Right cardiac atrium (tissue), 5 donors: ENCODE measurements at regions not wholly inside any gene's neighbourhood (a gene's known extent, or its start where the extent isn't known, plus 50 kb on each side); places are given as distances from the start of the nearest gene placed in this dataset.
"Not testable (repeated sequence)": the region's sequence is repeated elsewhere in the genome, so short reads cannot be mapped to it uniquely, and the experiment has no call there.

Source experiments
- ATAC-seq, 2 donors: fragments of 200-7000 bp; cut with Tn5 transposase; one replicate each; pipeline versions ENCODE4 v1.8.0 to v1.9.1; 2020; ENCODE audit warnings: moderate library complexity in 2 of 2, mild to moderate bottlenecking in 1 of 2
- DNase-seq, 3 donors: peaks; one replicate each; pipeline ENCODE4 v3.0.0-alpha.2; 2020
- H3K27ac ChIP-seq: one replicate; pipeline ENCODE4 v1.5.1; 2013; ENCODE audit warnings: mild to moderate bottlenecking, low read length, control low read depth, moderate library complexity
- H3K27me3 ChIP-seq: one replicate; pipeline ENCODE4 v1.6.1; 2013; ENCODE audit not compliant: control insufficient read depth, insufficient read depth
- H3K4me1 ChIP-seq: one replicate; pipeline ENCODE4 v1.6.1; 2013; ENCODE audit warnings: low read length; ENCODE audit not compliant: control insufficient read depth, insufficient read depth
- H3K4me3 ChIP-seq: one replicate; pipeline ENCODE4 v1.5.1; 2013; ENCODE audit warnings: low read length, control low read depth
- H3K9me3 ChIP-seq: one replicate; pipeline ENCODE4 v1.6.1; 2013; ENCODE audit warnings: low read length; ENCODE audit not compliant: control insufficient read depth
- WGBS: extraction: QIAGEN DNeasy Blood & Tissue Kit; methylation state at CpG from one replicate; pipeline ENCODE4 v1.1.7; 2013; 5-methylcytosine and 5-hydroxymethylcytosine counted together
- intact Hi-C, 4 donors: fragments of 100-400 bp; cut with DNase I; formaldehyde crosslinking; loops; one replicate each; pipeline versions ENCODE4 v1.11.0 to v1.14.0; 2022 to 2023
- donor health status: healthy with polysubstance abuse.
- donor health status: DM: no; HTN: yes; CAD: no.
- donor health status: DM: no; HTN: no; CAD: no.
- donor health status: DM: no; HTN: yes; CAD: no; lungs with severe emphysema.
- donor health status: DM: yes; HTN: yes; CAD: no.

DNA sequence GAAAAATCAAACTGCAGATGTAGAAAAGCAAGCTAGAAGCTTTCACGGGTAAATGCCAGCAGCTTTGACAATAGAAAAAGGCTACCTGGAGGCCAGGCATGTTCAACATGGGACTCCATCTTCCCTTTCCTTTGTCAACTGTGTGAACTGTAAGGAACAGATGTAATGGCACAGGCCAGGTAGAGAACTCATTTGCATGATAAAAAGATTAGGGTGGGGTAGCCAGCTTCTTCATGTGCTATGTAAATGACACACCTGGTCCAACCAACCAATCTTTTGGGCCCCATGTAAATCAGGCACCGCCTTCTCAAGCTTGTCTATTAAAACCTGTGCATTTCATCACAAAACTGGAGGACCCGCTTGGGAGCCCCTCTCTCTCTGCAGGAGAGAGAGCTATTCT, 686.5 kb upstream of the GOLIM4 start:
- H3K27ac ChIP-seq: no peak overlapping the region
- no peak for ATAC-seq
- H3K4me1 ChIP-seq: no peaks in the 10 kb centered on the region
- H3K4me3 ChIP-seq: no peak overlapping the region
- intact Hi-C loops: no loop called here
- H3K9me3 ChIP-seq: no peaks in the 10 kb centered on the region
- no peak for DNase-seq
- WGBS: 95% methylated on average over 3 of the region's 3 CpGs
- H3K27me3 ChIP-seq: no peaks in the 10 kb centered on the region

DNA sequence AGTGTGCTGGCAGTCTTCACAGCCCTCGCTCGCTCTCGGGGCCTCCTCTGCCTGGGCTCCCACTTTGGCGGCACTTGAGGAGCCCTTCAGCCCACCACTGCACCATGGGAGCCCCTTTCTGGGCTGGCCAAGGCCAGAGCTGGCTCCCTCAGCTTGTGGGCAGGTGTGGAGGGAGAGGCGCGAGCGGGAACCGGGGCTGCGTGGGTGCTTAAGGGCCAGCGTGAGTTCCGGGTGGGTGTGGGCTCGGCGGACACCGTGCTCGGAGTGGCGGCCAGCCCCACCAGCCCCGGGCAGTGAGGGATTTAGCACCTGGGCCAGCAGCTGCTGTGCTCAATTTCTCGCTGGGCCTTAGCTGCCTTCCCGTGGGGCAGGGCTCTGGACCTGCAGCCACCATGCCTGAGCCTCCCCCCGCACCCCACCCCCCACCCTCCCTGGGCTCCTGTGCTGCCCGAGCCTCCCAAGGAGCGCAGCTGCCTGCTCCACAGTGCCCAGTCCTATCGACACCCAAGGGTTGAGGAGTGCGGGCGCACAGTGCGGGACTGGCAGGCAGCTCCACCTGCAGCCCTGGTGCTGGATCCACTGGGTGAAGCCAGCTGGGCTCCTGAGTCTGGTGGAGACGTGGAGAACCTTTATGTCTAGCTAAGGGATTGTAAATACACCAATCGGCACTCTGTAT, 684.4 kb upstream of the GOLIM4 start:
- 96% methylated on average over 28 of the region's 28 CpGs for WGBS
- H3K27ac ChIP-seq, ATAC-seq, H3K9me3 ChIP-seq, intact Hi-C loops, H3K4me1 ChIP-seq, H3K27me3 ChIP-seq, H3K4me3 ChIP-seq: not testable (repeated sequence)
- peak in 2 of 3 donors; percentile 44 to 47 for DNase-seq

- no peak for ATAC-seq
- Histone ChIP-seq H3K9me3 (no peaks in the 10 kb centered on the region), H3K4me3 (no peak overlapping the region), H3K27me3 (no peaks in the 10 kb centered on the region), H3K4me1 (no peaks in the 10 kb centered on the region), H3K27ac (no peak overlapping the region)
- no peak for DNase-seq
- intact Hi-C loops: no loop called here
- 79% methylated on average over 1 of the region's 1 CpG for WGBS
Measured at GRCh38 chr3:168753724-168754123, 658.0 kb upstream of the GOLIM4 start.

- H3K4me1 ChIP-seq: no peaks in the 10 kb centered on the region
- no peaks in the 10 kb centered on the region for H3K9me3 ChIP-seq
- no peak for DNase-seq
- no peak for ATAC-seq
- H3K27me3 ChIP-seq: no peaks in the 10 kb centered on the region
- intact Hi-C loops: no loop called here
- H3K4me3 ChIP-seq: no peak overlapping the region
- no peak overlapping the region for H3K27ac ChIP-seq
Measured at GRCh38 chr3:168752339-168752738, 656.6 kb upstream of the GOLIM4 start.

GRCh38 chr3:168747697-168748096, 652.0 kb upstream of the GOLIM4 start:
- ATAC-seq (no peak), DNase-seq (no peak)
- H3K27ac ChIP-seq: no peak overlapping the region
- intact Hi-C loops: no loop called here
- 81% methylated on average over 3 of the region's 3 CpGs for WGBS
- H3K4me1 ChIP-seq: no peaks in the 10 kb centered on the region
- H3K27me3 ChIP-seq: no peaks in the 10 kb centered on the region
- H3K9me3 ChIP-seq: no peaks in the 10 kb centered on the region
- H3K4me3 ChIP-seq: no peak overlapping the region

DNA sequence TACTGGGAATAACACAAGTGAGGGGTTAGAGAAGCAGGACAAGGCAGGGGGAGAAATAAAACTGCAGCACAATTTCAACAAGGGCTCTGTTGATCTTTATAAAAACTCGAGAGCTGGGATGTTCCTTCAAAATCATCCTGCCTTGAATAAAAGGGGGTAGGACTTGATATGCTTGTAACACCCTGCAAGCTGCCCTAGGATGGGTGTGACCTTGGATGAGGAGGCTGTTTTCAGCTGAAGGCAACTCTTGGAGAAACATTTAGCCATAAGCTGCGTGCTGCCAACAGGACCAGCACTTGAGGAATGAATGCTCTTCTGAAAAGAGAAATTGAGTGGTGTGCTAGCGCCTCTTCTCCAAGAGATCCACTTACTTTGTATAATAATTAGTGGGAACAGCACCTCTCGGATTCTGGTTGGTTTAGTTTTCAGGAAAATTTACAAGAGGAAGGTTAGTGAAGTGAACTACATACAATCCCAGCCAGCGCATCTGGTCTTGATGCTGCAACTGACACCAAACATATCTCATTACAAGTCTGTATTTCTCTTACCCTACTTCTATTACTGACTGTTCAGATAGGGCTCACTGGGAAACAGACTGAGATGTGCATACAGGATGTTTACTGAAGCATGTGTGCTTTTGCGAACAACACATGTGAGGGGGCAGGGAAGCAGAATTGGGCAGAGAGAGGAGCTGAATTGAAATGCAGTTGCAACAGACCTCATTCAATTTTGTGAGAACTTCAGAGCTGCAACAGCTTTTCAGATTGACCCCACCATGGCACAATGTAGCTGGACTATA, 643.0 kb upstream of the GOLIM4 start:
- H3K27ac ChIP-seq: no peak overlapping the region
- ATAC-seq: no peak
- no peaks in the 10 kb centered on the region for H3K9me3 ChIP-seq
- H3K4me1 ChIP-seq: no peaks in the 10 kb centered on the region
- DNase-seq: no peak
- H3K27me3 ChIP-seq: no peaks in the 10 kb centered on the region
- 86% methylated on average over 6 of the region's 6 CpGs for WGBS
- H3K4me3 ChIP-seq: no peak overlapping the region
- intact Hi-C loops: no loop called here

GRCh38 chr3:168736202-168736601, 640.5 kb upstream of the GOLIM4 start:
- Histone ChIP-seq H3K27me3 (no peaks in the 10 kb centered on the region), H3K27ac (no peak overlapping the region), H3K9me3 (no peaks in the 10 kb centered on the region), H3K4me1 (no peaks in the 10 kb centered on the region), H3K4me3 (no peak overlapping the region)
- 81% methylated on average over 2 of the region's 2 CpGs for WGBS
- DNase-seq (no peak), ATAC-seq (no peak)
- intact Hi-C loops: no loop called here

DNA sequence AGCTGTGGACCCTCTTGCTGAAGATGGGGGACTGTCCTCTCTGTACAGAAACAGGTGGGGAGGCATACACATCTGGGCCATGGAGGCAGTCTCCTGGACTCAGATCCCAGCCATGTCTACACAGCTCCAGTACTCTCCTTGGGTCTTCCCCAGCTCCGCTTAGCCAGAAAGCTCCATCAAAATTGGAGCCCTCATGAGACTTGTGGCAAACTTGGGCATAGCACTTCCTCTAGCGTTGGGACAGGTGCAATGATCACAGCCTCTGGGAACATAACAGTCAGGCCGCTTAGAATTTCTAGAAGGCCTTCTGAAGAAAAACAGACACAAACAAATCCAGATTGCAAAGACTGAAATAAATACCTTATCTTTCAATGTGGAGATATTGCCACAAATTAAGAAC, 634.3 kb upstream of the GOLIM4 start:
- WGBS: 76% methylated on average over 3 of the region's 3 CpGs
- intact Hi-C loops: no loop called here

GRCh38 chr3:168722091-168722490, 626.4 kb upstream of the GOLIM4 start:
- intact Hi-C loops: no loop called here
- Histone ChIP-seq H3K27me3 (no peaks in the 10 kb centered on the region), H3K27ac (no peak overlapping the region), H3K9me3 (no peaks in the 10 kb centered on the region), H3K4me1 (no peaks in the 10 kb centered on the region), H3K4me3 (no peak overlapping the region)
- DNase-seq: no peak
- no peak for ATAC-seq

More for the DNA sequence above, 634.3 kb upstream of the GOLIM4 start:
- Histone ChIP-seq H3K27ac (no peak overlapping the region), H3K27me3 (no peaks in the 10 kb centered on the region), H3K4me3 (no peak overlapping the region), H3K4me1 (no peaks in the 10 kb centered on the region), H3K9me3 (no peaks in the 10 kb centered on the region)
- DNase-seq (no peak), ATAC-seq (no peak)

GRCh38 chr3:168714609-168715240, 619.0 kb upstream of the GOLIM4 start:
- Histone ChIP-seq H3K4me1 (no peaks in the 10 kb centered on the region), H3K9me3 (no peaks in the 10 kb centered on the region), H3K4me3 (no peak overlapping the region), H3K27ac (no peak overlapping the region), H3K27me3 (no peaks in the 10 kb centered on the region)
- WGBS: 74% methylated on average over 1 of the region's 1 CpG
- intact Hi-C loops: no loop called here
- DNase-seq (no peak), ATAC-seq (no peak)

DNA sequence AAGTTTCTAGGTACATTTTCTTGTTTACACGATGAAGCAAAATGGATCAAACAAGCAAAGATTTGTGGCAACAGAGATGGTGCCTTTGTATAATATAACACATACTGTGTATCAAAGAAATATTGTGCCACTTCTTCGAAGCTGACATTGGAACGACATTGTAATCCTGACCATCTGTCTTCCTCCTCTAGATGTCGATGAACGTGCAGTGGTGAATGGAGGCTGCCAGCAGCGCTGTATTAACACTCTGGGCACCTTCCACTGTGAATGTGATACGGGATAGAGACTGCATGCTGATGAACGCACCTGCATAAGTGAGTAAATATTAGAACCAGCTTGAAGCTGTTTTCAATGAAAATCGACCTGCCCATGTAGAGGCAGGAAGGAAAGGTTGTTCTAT, 613.3 kb upstream of the GOLIM4 start:
- H3K4me1 ChIP-seq: no peaks in the 10 kb centered on the region
- 83% methylated on average over 9 of the region's 9 CpGs for WGBS

More for the DNA sequence above, 613.3 kb upstream of the GOLIM4 start:
- ATAC-seq: no peak
- no peaks in the 10 kb centered on the region for H3K9me3 ChIP-seq
- no peak for DNase-seq
- no peak overlapping the region for H3K27ac ChIP-seq
- H3K27me3 ChIP-seq: no peaks in the 10 kb centered on the region
- H3K4me3 ChIP-seq: no peak overlapping the region
- intact Hi-C loops: no loop called here
